HG02852 (cell line): ENCODE measurements at regions not wholly inside any gene's neighbourhood (a gene's known extent, or its start where the extent isn't known, plus 50 kb on each side); places are given as distances from the start of the nearest gene placed in this dataset.

Source experiments
- ATAC-seq: cut with Tn5 transposase; IDR thresholded peaks from one replicate; pipeline ENCODE4 v1.9.1; 2021; ENCODE audit warnings: mild to moderate bottlenecking, moderate library complexity; ENCODE audit not compliant: unreplicated experiment

DNA sequence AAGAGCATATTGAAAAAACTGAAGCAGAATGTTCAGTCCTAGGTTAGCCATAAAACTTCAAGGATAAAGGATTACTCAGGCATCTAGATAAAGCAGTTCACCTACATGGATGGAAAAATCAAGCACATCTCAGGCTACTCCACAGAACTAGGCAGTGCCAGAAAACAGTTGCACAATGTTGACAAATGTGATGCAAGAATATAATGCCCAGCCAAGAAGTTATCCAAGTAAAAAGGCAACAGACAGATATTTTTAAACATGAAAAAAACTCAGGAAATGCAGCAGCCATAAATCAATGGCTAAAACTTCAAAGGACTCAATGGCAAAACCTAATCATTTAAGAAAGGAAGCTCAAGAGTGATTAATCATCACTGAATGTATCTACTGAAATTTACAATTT lies 456.0 kb upstream of the FAM241A start:
- no peak for ATAC-seq

DNA sequence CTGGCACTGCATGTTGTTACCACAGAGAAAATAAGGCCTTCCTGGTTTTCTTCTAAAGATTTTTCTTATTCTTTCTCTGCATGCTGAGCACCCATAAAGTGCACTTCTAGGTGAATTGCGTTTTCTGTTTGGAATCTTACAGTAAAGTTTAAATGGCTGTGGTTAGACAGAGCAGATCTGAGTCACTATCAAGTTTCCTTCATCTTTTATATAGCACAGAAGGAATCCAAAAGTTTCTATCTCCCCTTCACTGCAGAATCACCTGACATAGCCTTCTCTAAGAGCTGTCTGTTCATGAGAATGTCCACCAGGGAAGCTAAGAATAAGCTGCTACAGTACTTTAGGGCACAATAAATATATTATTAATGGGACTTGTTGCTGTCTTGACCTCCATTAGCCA lies 455.5 kb upstream of the FAM241A start:
- no peak for ATAC-seq

DNA sequence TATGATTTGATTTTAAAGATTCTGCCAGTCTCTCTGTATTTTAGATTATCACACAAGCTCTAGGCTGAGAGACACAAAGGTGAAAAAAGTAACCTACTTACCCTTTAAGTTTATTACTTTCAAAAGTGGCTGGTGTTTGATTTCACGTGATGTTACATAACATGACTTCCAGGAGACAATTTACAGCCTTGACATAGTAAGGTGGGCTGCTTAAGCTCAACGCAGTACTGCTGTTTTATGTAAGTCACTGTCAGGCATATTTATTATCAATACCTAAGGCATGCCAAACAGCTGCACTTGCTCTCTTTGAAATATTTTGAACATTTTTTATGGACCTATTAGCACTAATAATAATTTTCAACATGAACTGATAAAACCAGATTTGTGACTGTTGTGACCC lies 451.5 kb upstream of the FAM241A start:
- ATAC-seq, result no peak

DNA sequence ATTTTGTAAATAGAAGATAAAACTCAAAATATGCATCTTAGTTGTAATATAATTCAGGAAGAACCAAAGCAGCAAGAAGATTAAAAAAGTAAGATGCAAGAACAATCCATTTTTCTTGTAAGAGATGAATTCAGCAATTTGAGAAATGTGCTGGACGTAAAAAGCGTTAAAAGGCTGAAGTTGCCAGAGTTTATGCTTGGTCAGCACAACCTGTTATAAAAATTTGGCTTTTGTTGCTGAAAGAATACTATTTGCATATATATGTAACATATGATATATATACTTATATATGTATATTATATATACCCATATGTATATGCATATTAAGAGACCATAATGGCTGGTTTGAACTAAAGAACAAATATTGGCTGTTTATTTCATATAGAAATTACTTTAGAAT lies 449.6 kb upstream of the FAM241A start:
- no peak for ATAC-seq

DNA sequence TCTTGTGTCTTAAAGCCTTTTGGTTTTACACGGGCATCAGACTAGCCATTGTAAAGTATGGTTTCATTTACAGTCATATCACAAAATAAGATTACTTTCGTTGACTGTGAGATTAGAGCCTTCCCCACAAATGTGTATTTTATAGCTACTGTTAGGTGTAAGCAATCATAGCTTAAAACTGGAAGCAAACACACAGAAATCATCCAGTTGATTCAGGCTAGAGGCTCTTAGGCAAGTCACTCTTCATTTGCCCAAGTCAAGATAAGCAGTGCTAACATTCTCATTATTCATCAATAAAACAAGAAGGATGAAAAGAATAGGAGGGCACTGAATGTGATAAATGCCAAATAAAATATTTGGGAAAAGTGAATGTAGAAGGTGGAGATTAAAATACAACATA lies 448.7 kb upstream of the FAM241A start:
- peak; percentile 44 for ATAC-seq

GRCh38 chr4:111697176-111697942 lies 447.9 kb upstream of the FAM241A start:
- ATAC-seq, result no peak

GRCh38 chr4:111698361-111698760 lies 446.9 kb upstream of the FAM241A start:
- ATAC-seq, result no peak

DNA sequence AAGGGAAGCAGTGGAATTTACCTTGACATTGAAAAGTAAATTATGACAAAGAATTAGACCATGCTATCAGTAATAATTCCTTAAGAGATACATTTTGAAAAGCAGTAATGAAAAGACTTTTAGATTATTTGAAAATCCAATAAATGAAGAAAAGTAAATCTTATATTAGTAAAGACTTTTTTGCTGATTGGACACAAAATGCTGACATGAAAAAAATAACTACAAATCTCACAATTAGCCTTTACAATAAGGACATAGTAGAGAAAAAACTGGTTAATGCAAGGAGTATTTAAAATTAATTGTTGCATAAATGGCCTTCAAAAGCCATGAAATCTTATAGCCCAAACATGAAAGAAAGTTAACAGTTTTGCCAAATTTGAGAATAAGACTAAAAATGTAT lies 446.1 kb upstream of the FAM241A start:
- no peak for ATAC-seq

GRCh38 chr4:111701102-111701501 lies 444.2 kb upstream of the FAM241A start:
- no peak for ATAC-seq

- ATAC-seq, result no peak
These were observed 437.8 kb upstream of the FAM241A start for GRCh38 chr4:111707491-111707890.

GRCh38 chr4:111712093-111712677 lies 433.1 kb upstream of the FAM241A start:
- no peak for ATAC-seq

- ATAC-seq, result no peak
These were observed 432.0 kb upstream of the FAM241A start for GRCh38 chr4:111713276-111713675.

DNA sequence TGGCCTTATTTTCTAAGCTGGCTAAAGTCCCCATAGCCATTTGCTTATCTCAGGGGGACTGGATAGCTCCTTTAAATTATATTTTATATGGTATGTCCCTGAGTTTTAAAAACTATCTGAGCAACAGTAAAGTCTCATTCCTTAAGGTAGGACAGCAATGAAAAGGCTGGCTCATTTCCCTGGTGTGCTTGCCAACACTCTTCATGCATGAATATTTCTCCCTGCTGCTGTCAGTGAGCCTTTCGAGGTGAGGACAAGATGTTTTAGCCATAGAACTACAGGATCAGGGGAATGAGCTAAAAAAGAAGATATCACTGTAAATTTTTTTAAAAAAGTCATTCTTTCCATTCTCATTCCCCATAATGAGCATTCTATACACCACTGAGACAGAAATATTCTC lies 427.3 kb upstream of the FAM241A start:
- no peak for ATAC-seq

DNA sequence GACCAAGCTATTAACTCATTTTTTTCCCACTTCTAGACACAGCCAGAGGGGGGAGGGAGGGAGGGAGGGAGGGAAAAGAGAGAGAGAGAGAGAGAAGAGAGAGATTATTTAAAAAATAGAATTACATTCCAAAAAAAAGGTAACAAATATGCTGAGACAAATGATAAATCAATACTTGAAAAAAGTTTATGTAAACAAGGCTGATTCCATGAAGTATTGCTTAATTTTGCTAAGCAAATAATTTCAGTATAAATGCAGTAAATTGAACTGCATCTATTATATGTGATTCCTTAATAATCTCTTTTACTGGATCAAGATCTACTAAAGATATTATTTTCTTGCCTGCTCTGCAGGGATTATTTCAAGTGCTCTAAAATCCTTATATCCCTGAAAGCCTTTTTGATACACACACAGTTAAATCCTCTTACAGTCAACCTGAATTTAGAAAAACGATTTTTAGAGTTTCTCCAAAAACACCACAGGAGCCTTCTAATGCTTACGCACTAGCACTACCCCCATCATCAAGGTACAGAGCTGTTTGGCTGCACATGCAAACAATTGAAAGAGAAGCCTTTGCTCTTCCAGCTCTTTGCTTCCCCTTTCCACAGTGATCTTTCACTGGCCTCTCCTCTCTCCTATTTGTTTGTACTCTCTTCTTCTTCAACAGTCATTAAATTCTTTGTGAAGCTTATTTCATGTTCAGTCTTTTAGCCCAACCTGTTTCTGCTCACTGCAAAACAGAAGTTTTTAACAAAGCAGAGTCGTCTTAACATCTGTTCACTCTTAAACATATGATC lies 426.3 kb upstream of the FAM241A start:
- ATAC-seq, result no peak

GRCh38 chr4:111720866-111721265 lies 424.4 kb upstream of the FAM241A start:
- ATAC-seq, result no peak

GRCh38 chr4:111722213-111722720 lies 423.0 kb upstream of the FAM241A start:
- ATAC-seq, result no peak

DNA sequence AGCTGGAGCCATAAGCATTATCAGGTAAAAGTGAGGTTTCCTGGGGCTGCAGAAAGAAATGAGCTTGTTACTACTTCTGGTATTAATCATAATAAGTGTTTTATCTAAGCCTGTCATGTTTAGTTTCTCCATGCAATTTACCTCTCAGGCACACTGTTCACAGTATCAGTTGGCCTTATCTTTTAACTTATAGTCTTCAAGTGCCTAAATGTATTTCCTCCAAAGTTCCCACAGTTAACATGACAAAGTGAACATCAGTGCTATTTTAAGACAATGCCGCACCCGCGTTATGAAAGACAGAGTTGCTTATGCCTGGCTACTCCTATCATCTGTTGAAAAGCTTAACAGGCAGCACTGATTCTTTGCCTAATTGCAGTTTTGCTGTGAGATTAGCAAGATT lies 408.7 kb upstream of the FAM241A start:
- no peak for ATAC-seq

DNA sequence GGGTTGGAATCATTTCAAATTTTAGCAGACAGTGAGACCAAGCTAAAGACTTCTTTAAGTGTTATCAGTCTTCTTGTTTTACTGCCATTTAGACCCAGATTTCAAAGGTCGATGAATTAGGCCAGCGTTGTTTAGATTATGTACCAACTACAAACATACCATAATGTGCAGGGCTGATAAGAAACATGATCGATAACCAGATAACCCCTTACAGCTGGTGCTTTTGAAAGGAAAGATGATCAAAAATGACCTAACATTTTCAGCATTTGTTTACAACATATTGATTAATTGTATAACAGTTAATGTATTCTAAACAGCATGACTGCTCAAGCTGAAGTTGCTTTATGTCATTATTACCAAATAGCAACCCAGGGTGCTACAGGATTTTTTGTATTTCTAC lies 400.4 kb upstream of the FAM241A start:
- ATAC-seq, result no peak

DNA sequence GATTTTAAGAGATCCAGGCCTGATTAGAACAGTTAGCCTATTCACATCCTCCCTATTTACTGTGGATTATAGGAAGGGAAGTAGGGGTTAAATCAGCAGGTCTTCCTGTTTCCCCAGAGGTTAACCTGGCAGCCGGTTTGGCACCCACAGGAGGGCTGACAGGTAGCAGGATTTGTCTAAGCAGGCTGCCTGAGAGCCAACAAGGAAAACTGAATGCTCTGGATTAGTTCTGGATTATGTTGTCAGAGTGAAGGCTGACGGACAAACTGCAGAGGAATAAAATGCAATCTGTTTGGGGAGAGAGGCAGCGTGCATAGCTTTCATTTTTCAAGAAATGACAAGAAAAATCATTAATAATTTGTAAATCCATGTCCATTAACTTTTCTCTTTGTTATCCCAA lies 397.1 kb upstream of the FAM241A start:
- ATAC-seq, result no peak

- ATAC-seq, result no peak
These were observed 391.3 kb upstream of the FAM241A start for GRCh38 chr4:111754003-111754402.

- no peak for ATAC-seq
These were observed 389.7 kb upstream of the FAM241A start for GRCh38 chr4:111755571-111755970.

GRCh38 chr4:111761531-111761930 lies 383.7 kb upstream of the FAM241A start:
- no peak for ATAC-seq
